ENCODE measurements at regions not wholly inside any gene's neighbourhood (a gene's known extent, or its start where the extent isn't known, plus 50 kb on each side); places are given as distances from the start of the nearest gene placed in this dataset.

DNA sequence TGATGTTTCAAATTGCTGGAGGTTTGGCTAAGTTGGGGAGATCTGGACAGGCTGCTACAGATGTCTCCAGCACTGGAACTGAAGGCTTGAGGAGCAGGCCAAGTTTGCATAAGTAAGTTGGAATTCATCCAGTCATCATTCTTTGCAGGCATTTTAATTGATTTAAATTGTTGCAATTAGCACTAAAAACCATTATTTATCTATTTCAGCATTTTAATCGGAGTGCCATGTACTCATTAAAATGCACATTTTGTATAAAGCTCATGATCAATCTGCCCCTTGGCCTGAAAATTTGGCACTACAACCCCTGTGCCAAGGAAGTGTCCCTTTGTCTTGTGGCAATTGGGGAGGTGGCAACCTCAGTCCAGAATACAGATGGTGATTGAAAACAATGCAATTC is 320.2 kb downstream of the MAT2B start (continued):
- no peak for TF ChIP-seq NR2F2 (IDR thresholded peaks at IDR 0.05)

GRCh38 chr5:163826201-163826600 is 320.8 kb downstream of the MAT2B start:
- DNase-seq (ENCODE audit: low spot score), result no peak
- no peaks in the 10 kb centered on the region for H3K36me3 ChIP-seq (ENCODE audit: control insufficient read depth in 4 of 4, insufficient read depth in 3 of 4, low read depth in 1 of 4, low read length in 3 of 4)
- H3K4me3 ChIP-seq (ENCODE audit: low read depth in 1 of 3, low read length in 3 of 3), result no peak overlapping the region
- 76% methylated on average over 3 of the region's 3 CpGs for WGBS
- no peaks in the 10 kb centered on the region for H3K4me1 ChIP-seq (ENCODE audit: control insufficient read depth in 4 of 4, insufficient read depth in 4 of 4, low read length in 3 of 4)
- H3K9me3 ChIP-seq (ENCODE audit: control insufficient read depth in 4 of 4, low read length in 3 of 4), result no peaks in the 10 kb centered on the region
- no peaks in the 10 kb centered on the region for H3K27me3 ChIP-seq (ENCODE audit: control insufficient read depth in 4 of 4, insufficient read depth in 4 of 4, low read length in 3 of 4)
- H3K27ac ChIP-seq (ENCODE audit: low read depth in 1 of 2, low read length in 2 of 2), result no peak overlapping the region
- H3K9ac ChIP-seq (ENCODE audit: low read depth in 1 of 2, low read length in 2 of 2), result no peak overlapping the region
- TF ChIP-seq YY1 (IDR thresholded peaks at IDR 0.05) (no peak), HNF4A (conservative IDR thresholded peaks at IDR 0.05) (no peak), FOXA1 (IDR thresholded peaks at IDR 0.05) (no peak), TAF1 (conservative IDR thresholded peaks at IDR 0.05) (no peak), RXRA (IDR thresholded peaks at IDR 0.05) (no peak), ATF3 (IDR thresholded peaks at IDR 0.05) (no peak), RAD21 (IDR thresholded peaks at IDR 0.05) (no peak), HNF4G (IDR thresholded peaks at IDR 0.05) (no peak), NR2F2 (IDR thresholded peaks at IDR 0.05) (no peak), JUND (IDR thresholded peaks at IDR 0.05) (no peak), REST (IDR thresholded peaks at IDR 0.05) (no peak)
- TF ChIP-seq, protein P1, sequence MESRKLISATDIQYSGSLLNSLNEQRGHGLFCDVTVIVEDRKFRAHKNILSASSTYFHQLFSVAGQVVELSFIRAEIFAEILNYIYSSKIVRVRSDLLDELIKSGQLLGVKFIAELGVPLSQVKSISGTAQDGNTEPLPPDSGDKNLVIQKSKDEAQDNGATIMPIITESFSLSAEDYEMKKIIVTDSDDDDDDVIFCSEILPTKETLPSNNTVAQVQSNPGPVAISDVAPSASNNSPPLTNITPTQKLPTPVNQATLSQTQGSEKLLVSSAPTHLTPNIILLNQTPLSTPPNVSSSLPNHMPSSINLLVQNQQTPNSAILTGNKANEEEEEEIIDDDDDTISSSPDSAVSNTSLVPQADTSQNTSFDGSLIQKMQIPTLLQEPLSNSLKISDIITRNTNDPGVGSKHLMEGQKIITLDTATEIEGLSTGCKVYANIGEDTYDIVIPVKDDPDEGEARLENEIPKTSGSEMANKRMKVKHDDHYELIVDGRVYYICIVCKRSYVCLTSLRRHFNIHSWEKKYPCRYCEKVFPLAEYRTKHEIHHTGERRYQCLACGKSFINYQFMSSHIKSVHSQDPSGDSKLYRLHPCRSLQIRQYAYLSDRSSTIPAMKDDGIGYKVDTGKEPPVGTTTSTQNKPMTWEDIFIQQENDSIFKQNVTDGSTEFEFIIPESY (IDR thresholded peaks at IDR 0.05), result no peak

GRCh38 chr5:163832155-163832554 is 326.7 kb downstream of the MAT2B start:
- WGBS, result 82% methylated on average over 4 of the region's 4 CpGs
- H3K36me3 ChIP-seq (ENCODE audit: control insufficient read depth in 4 of 4, insufficient read depth in 3 of 4, low read depth in 1 of 4, low read length in 3 of 4), result no peaks in the 10 kb centered on the region

More at GRCh38 chr5:163832155-163832554, 326.7 kb downstream of the MAT2B start:
- Histone ChIP-seq H3K9me3 (ENCODE audit: control insufficient read depth in 4 of 4, low read length in 3 of 4) (no peaks in the 10 kb centered on the region), H3K9ac (ENCODE audit: low read depth in 1 of 2, low read length in 2 of 2) (no peak overlapping the region), H3K4me3 (ENCODE audit: low read depth in 1 of 3, low read length in 3 of 3) (no peak overlapping the region), H3K4me1 (ENCODE audit: control insufficient read depth in 4 of 4, insufficient read depth in 4 of 4, low read length in 3 of 4) (no peaks in the 10 kb centered on the region), H3K27ac (ENCODE audit: low read depth in 1 of 2, low read length in 2 of 2) (no peak overlapping the region), H3K27me3 (ENCODE audit: control insufficient read depth in 4 of 4, insufficient read depth in 4 of 4, low read length in 3 of 4) (no peaks in the 10 kb centered on the region)
- DNase-seq (ENCODE audit: low spot score), result no peak
- TF ChIP-seq REST (IDR thresholded peaks at IDR 0.05) (no peak), HNF4A (conservative IDR thresholded peaks at IDR 0.05) (no peak), HNF4G (IDR thresholded peaks at IDR 0.05) (no peak), RAD21 (IDR thresholded peaks at IDR 0.05) (no peak)
- TF ChIP-seq, protein P1 (IDR thresholded peaks at IDR 0.05), result no peak

All from liver (tissue), 7 donors.